SK-N-MC (cell line): ENCODE measurements at regions not wholly inside any gene's neighbourhood (a gene's known extent, or its start where the extent isn't known, plus 50 kb on each side); places are given as distances from the start of the nearest gene placed in this dataset.

ENCODE experiments used
- EZH2 ChIP-seq: fragments of 200-600 bp; sonication (generic); IDR thresholded peaks from one replicate; pipeline ENCODE4 v1.6.1; 2017; ENCODE audit warnings: antibody characterized with exemption
- POLR2AphosphoS5 ChIP-seq: IDR thresholded peaks from 2 replicates; pipeline ENCODE4 v1.6.1; 2012; ENCODE audit warnings: mild to moderate bottlenecking, low read depth, low read length, borderline replicate concordance

GRCh38 chr2:220708366-220708765, 863.7 kb downstream of the EPHA4 start:
- no peak for TF ChIP-seq EZH2
- no peak for TF ChIP-seq POLR2AphosphoS5
